ENCODE measurements at regions not wholly inside any gene's neighbourhood (a gene's known extent, or its start where the extent isn't known, plus 50 kb on each side); places are given as distances from the start of the nearest gene placed in this dataset.

DNA sequence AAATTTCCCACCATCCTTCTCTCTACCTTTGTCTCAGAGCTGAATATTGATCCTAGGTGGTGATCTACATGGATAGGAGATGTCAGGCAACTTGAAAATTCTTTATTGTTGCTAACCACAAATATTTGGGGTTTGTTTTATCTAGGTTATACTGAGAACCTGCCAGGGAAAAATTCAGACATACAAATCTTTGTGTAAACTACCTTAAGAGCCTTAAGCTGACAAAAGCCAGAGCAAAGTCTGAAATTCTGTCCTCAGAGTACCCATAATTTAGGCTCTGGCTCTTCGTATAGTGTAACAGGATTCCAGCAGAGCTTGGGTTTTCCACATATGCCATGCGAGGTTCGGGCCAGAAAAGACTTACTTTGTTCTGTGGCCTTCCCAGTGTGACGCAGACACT is 406.7 kb upstream of the MAF start:
- Histone ChIP-seq H2BK5ac (ENCODE audit: low read length) (no peak overlapping the region), H2BK12ac (ENCODE audit: low read length) (no peak overlapping the region), H3K27ac (replicated peaks; ENCODE audit: low read length) (no peak overlapping the region), H2AFZ (ENCODE audit: low read length) (no peak overlapping the region), H2AK5ac (ENCODE audit: low read depth, low read length) (no peak overlapping the region), H3K4ac (ENCODE audit: low read length) (no peak overlapping the region), H3K36me3 (replicated peaks in 1 of 2; ENCODE audit: control insufficient read depth in 2 of 2, insufficient read depth in 2 of 2, low read length in 2 of 2) (no peaks in the 10 kb centered on the region), H3K14ac (ENCODE audit: low read length) (no peak overlapping the region), H2BK15ac (ENCODE audit: low read length) (no peak overlapping the region), H3K18ac (ENCODE audit: low read length) (no peak overlapping the region), H2BK120ac (ENCODE audit: low read depth, low read length) (no peak overlapping the region), H4K8ac (ENCODE audit: low read depth, low read length) (no peak overlapping the region), H3K4me1 (ENCODE audit: control insufficient read depth in 2 of 2, insufficient read depth in 1 of 2, low read depth in 1 of 2, low read length in 2 of 2) (no peaks in the 10 kb centered on the region), H3K4me3 (ENCODE audit: low read length in 2 of 2) (no peak overlapping the region), H3K4me2 (ENCODE audit: insufficient read depth, low read length, poor library complexity, severe bottlenecking) (no peak overlapping the region), H3K9me3 (replicated peaks in 1 of 2; ENCODE audit: control insufficient read depth in 2 of 2, insufficient read depth in 1 of 2, low read depth in 1 of 2, low read length in 2 of 2) (no peaks in the 10 kb centered on the region), H3K27me3 (ENCODE audit: control insufficient read depth in 3 of 3, insufficient read depth in 3 of 3, low read depth in 1 of 3, low read length in 3 of 3) (no peaks in the 10 kb centered on the region), H4K91ac (ENCODE audit: low read depth, low read length, poor library complexity) (no peak overlapping the region), H3K23ac (ENCODE audit: low read depth, low read length, poor library complexity) (no peak overlapping the region), H3K9ac (ENCODE audit: low read depth, low read length, poor library complexity) (no peak overlapping the region), H3K79me1 (ENCODE audit: low read depth, low read length) (no peaks in the 10 kb centered on the region)
- no CpG with 5 or more reads among the region's 4 CpGs for WGBS, 2 donors (ENCODE audit: extremely low coverage in 2 of 2, insufficient read length in 2 of 2, insufficient replicate concordance in 1 of 2)
- no peak for DNase-seq (ENCODE audit: low spot score)

DNA sequence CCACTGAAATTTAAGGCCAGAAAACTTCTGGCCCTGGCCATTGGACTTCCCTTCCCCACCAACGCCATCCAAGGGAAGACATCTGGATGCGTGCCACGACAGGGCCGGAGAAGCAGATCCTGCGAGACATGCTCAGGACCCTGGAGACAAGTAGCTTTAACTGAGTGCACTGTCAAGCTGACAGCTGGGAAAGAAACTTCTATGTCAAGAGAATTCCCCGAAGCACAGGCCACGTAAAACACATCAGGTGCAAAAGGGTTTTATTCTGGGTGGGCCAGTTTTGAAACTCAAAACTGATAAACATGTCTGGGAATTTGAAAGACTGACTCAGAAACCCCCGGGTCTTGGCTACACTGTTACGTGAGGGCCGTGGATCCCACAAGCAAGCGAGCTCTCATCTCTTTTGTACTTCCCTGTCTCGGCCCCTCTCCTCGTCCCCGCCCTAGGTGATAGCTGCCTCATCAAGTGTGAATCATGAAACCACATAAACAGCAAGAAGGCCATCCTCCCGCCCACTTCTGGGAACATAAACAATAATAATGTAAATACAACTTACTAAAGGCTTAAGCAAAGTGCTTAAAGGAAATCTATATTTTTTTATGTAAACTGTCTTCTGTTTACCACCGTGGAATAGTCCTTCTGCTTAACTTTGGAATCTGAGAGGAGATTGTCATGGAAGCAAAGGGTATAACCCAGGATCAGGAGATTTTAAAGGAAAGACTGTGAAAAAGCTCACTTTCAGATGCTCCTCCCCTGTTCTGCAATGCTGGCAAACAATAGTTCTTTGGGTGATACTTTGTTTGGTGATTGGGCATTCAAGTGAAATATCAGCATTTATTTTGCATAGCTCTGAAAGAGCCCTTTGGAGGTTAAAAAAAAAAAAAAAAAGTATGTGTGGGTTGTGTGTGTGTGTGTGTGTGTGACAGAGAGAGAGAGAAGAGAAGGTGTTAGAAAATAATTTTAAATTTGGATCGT is 406.0 kb upstream of the MAF start:
- Histone ChIP-seq H3K27ac (replicated peaks; ENCODE audit: low read length) (no peak overlapping the region), H2AK5ac (ENCODE audit: low read depth, low read length) (no peak overlapping the region), H2BK15ac (ENCODE audit: low read length) (no peak overlapping the region), H3K79me1 (ENCODE audit: low read depth, low read length) (no peaks in the 10 kb centered on the region), H3K4me1 (ENCODE audit: control insufficient read depth in 2 of 2, insufficient read depth in 1 of 2, low read depth in 1 of 2, low read length in 2 of 2) (no peaks in the 10 kb centered on the region), H3K36me3 (replicated peaks in 1 of 2; ENCODE audit: control insufficient read depth in 2 of 2, insufficient read depth in 2 of 2, low read length in 2 of 2) (no peaks in the 10 kb centered on the region), H3K27me3 (ENCODE audit: control insufficient read depth in 3 of 3, insufficient read depth in 3 of 3, low read depth in 1 of 3, low read length in 3 of 3) (no peaks in the 10 kb centered on the region), H4K91ac (ENCODE audit: low read depth, low read length, poor library complexity) (no peak overlapping the region), H3K14ac (ENCODE audit: low read length) (no peak overlapping the region), H2BK120ac (ENCODE audit: low read depth, low read length) (no peak overlapping the region), H3K9me3 (replicated peaks in 1 of 2; ENCODE audit: control insufficient read depth in 2 of 2, insufficient read depth in 1 of 2, low read depth in 1 of 2, low read length in 2 of 2) (no peaks in the 10 kb centered on the region), H2BK5ac (ENCODE audit: low read length) (no peak overlapping the region), H3K23ac (ENCODE audit: low read depth, low read length, poor library complexity) (no peak overlapping the region), H4K8ac (ENCODE audit: low read depth, low read length) (no peak overlapping the region), H2BK12ac (ENCODE audit: low read length) (no peak overlapping the region), H3K4me3 (ENCODE audit: low read length in 2 of 2) (no peak overlapping the region), H3K9ac (ENCODE audit: low read depth, low read length, poor library complexity) (no peak overlapping the region), H3K4me2 (ENCODE audit: insufficient read depth, low read length, poor library complexity, severe bottlenecking) (no peak overlapping the region), H3K4ac (ENCODE audit: low read length) (no peak overlapping the region), H2AFZ (ENCODE audit: low read length) (no peak overlapping the region), H3K18ac (ENCODE audit: low read length) (peak overlapping the region; percentile 33)
- DNase-seq (ENCODE audit: low spot score), result no peak
- no CpG with 5 or more reads among the region's 17 CpGs for WGBS, 2 donors (ENCODE audit: extremely low coverage in 2 of 2, insufficient read length in 2 of 2, insufficient replicate concordance in 1 of 2)

DNA sequence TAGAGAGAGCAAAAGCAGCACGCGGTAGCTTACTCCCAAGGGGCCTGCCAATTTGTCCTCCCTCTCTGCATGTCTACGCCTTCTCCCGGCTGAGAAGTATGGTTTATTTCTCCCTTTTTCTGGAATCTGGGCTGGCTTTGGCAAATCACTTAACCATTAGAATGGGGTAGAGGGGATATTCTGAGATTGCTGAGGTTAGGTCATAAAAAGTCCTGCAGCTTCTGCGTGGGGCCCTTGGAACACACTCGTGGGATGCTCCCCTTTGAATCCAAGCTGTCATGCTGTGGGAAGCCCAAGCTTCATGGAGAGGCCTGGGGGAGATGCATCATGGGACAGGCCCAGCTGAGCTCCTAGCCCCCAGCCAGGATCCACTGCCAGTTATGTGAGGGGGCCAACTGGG is 403.6 kb upstream of the MAF start:
- no peak overlapping the region for H3K14ac ChIP-seq (ENCODE audit: low read length)
- no peak overlapping the region for H3K4ac ChIP-seq (ENCODE audit: low read length)
- H4K91ac ChIP-seq (ENCODE audit: low read depth, low read length, poor library complexity), result no peak overlapping the region
- H2BK5ac ChIP-seq (ENCODE audit: low read length), result no peak overlapping the region
- H3K79me1 ChIP-seq (ENCODE audit: low read depth, low read length), result no peaks in the 10 kb centered on the region
- H2BK120ac ChIP-seq (ENCODE audit: low read depth, low read length), result no peak overlapping the region
- H3K4me2 ChIP-seq (ENCODE audit: insufficient read depth, low read length, poor library complexity, severe bottlenecking), result no peak overlapping the region
- no peak overlapping the region for H3K4me3 ChIP-seq (ENCODE audit: low read length in 2 of 2)
- H2AFZ ChIP-seq (ENCODE audit: low read length), result no peak overlapping the region
- no peak overlapping the region for H3K18ac ChIP-seq (ENCODE audit: low read length)
- no peak overlapping the region for H2BK12ac ChIP-seq (ENCODE audit: low read length)
- no peak overlapping the region for H4K8ac ChIP-seq (ENCODE audit: low read depth, low read length)
- no peak overlapping the region for H3K27ac ChIP-seq (replicated peaks; ENCODE audit: low read length)
- no peak overlapping the region for H3K23ac ChIP-seq (ENCODE audit: low read depth, low read length, poor library complexity)
- H3K4me1 ChIP-seq (ENCODE audit: control insufficient read depth in 2 of 2, insufficient read depth in 1 of 2, low read depth in 1 of 2, low read length in 2 of 2), result no peaks in the 10 kb centered on the region
- peaks cover 0 to 1% (median 0%) of the 10 kb centered on the region in 3 experiments for H3K27me3 ChIP-seq (ENCODE audit: control insufficient read depth in 3 of 3, insufficient read depth in 3 of 3, low read depth in 1 of 3, low read length in 3 of 3)
- no peak overlapping the region for H3K9ac ChIP-seq (ENCODE audit: low read depth, low read length, poor library complexity)
- DNase-seq (ENCODE audit: low spot score), result no peak
- no peak overlapping the region for H2AK5ac ChIP-seq (ENCODE audit: low read depth, low read length)
- no peaks in the 10 kb centered on the region for H3K9me3 ChIP-seq (replicated peaks in 1 of 2; ENCODE audit: control insufficient read depth in 2 of 2, insufficient read depth in 1 of 2, low read depth in 1 of 2, low read length in 2 of 2)
- H3K36me3 ChIP-seq (replicated peaks in 1 of 2; ENCODE audit: control insufficient read depth in 2 of 2, insufficient read depth in 2 of 2, low read length in 2 of 2), result no peaks in the 10 kb centered on the region
- H2BK15ac ChIP-seq (ENCODE audit: low read length), result no peak overlapping the region
- no CpG with 5 or more reads among the region's 6 CpGs for WGBS, 2 donors (ENCODE audit: extremely low coverage in 2 of 2, insufficient read length in 2 of 2, insufficient replicate concordance in 1 of 2)

DNA sequence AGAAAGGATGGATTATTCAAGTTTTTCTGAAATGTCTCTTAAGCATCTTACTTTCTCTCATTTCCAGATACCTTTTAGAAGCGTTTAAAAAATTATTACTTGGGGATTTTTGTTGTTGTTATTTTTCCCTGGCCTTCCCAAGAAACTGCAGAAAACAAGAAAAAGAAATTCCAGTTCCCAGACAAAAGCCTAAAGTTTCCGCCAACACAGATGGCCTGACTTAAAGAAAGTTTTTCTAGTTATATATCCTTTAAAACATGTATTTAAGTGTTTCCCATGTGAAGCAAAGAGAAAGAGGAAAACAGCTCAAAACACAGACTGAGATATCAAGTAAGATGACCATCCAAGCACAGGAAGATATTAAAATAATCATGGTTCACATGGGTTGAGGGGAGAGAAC is 401.7 kb upstream of the MAF start:
- no CpG with 5 or more reads among the region's 2 CpGs for WGBS, 2 donors (ENCODE audit: extremely low coverage in 2 of 2, insufficient read length in 2 of 2, insufficient replicate concordance in 1 of 2)

More for the DNA sequence above, 401.7 kb upstream of the MAF start:
- Histone ChIP-seq H2BK120ac (ENCODE audit: low read depth, low read length) (no peak overlapping the region), H4K8ac (ENCODE audit: low read depth, low read length) (no peak overlapping the region), H3K4ac (ENCODE audit: low read length) (no peak overlapping the region), H3K18ac (ENCODE audit: low read length) (no peak overlapping the region), H3K9ac (ENCODE audit: low read depth, low read length, poor library complexity) (no peak overlapping the region), H2BK12ac (ENCODE audit: low read length) (no peak overlapping the region), H3K14ac (ENCODE audit: low read length) (no peak overlapping the region), H3K4me3 (ENCODE audit: low read length in 2 of 2) (no peak overlapping the region), H2BK15ac (ENCODE audit: low read length) (no peak overlapping the region), H3K27ac (replicated peaks; ENCODE audit: low read length) (no peak overlapping the region), H3K36me3 (replicated peaks in 1 of 2; ENCODE audit: control insufficient read depth in 2 of 2, insufficient read depth in 2 of 2, low read length in 2 of 2) (no peaks in the 10 kb centered on the region), H2AK5ac (ENCODE audit: low read depth, low read length) (no peak overlapping the region), H2AFZ (ENCODE audit: low read length) (no peak overlapping the region), H3K27me3 (ENCODE audit: control insufficient read depth in 3 of 3, insufficient read depth in 3 of 3, low read depth in 1 of 3, low read length in 3 of 3) (peaks cover 0 to 1% (median 0%) of the 10 kb centered on the region in 3 experiments), H2BK5ac (ENCODE audit: low read length) (no peak overlapping the region), H3K23ac (ENCODE audit: low read depth, low read length, poor library complexity) (no peak overlapping the region), H3K79me1 (ENCODE audit: low read depth, low read length) (no peaks in the 10 kb centered on the region), H3K9me3 (replicated peaks in 1 of 2; ENCODE audit: control insufficient read depth in 2 of 2, insufficient read depth in 1 of 2, low read depth in 1 of 2, low read length in 2 of 2) (no peaks in the 10 kb centered on the region), H3K4me1 (ENCODE audit: control insufficient read depth in 2 of 2, insufficient read depth in 1 of 2, low read depth in 1 of 2, low read length in 2 of 2) (no peaks in the 10 kb centered on the region), H4K91ac (ENCODE audit: low read depth, low read length, poor library complexity) (no peak overlapping the region), H3K4me2 (ENCODE audit: insufficient read depth, low read length, poor library complexity, severe bottlenecking) (no peak overlapping the region)
- DNase-seq (ENCODE audit: low spot score), result no peak

Data from neuronal stem cell (in vitro differentiated cells).